Pancreas (tissue), 10 donors: ENCODE measurements at regions not wholly inside any gene's neighbourhood (a gene's known extent, or its start where the extent isn't known, plus 50 kb on each side); places are given as distances from the start of the nearest gene placed in this dataset.
A peak's percentile ranks its signal among the peaks of the same experiment; 100 is the strongest.

Experiments
- ATAC-seq, 4 donors: fragments of 200-7000 bp; cut with Tn5 transposase; one replicate each; pipeline versions ENCODE4 v1.8.0 to v1.9.1; 2020; ENCODE audit warnings: mild to moderate bottlenecking in 4 of 4, moderate library complexity in 4 of 4
- DNase-seq, 6 donors: peaks; one replicate each; pipeline ENCODE4 v3.0.0-alpha.2; 2020
- FAIRE-seq: peaks from 2 replicates; lab custom pipeline; 2012; peaks lifted over from hg19 to GRCh38; lab: Jason Lieb, UNC
- H3K27ac ChIP-seq, 4 donors: fragments of 200-600 bp; sonication (generic); 1 replicate in 3 of 4; 2 replicates in 1 of 4; pipeline versions ENCODE4 v1.5.0 to v1.8.0; 2020
- H3K27me3 ChIP-seq, 4 donors: fragments of 200-600 bp; one replicate each; pipeline ENCODE4 v1.8.0; 2021
- H3K36me3 ChIP-seq, 3 donors: fragments of 200-600 bp; sonication (generic) in 1 of 3; one replicate each; pipeline versions ENCODE4 v1.5.0 to v1.8.0; 2020 to 2021
- H3K4me1 ChIP-seq, 3 donors: fragments of 200-600 bp; one replicate each; pipeline ENCODE4 v1.8.0; 2021
- H3K4me3 ChIP-seq, 4 donors: fragments of 200-600 bp; sonication (generic) in 2 of 4; one replicate each; pipeline versions ENCODE4 v1.5.0 to v1.8.0; 2020 to 2021
- H3K9me3 ChIP-seq, 4 donors: fragments of 200-600 bp; one replicate each; pipeline ENCODE4 v1.8.0; 2021
- WGBS, 2 donors: extraction: QIAGEN DNeasy Blood & Tissue Kit; methylation state at CpG; one replicate each; pipeline ENCODE4 v1.1.7; 2013; 5-methylcytosine and 5-hydroxymethylcytosine counted together
- intact Hi-C, 3 donors: fragments of 100-400 bp; cut with DNase I; formaldehyde crosslinking; loops; one replicate each; pipeline versions ENCODE4 v1.11.1 to v1.14.2; 2022
- TF ChIP-seq, protein P1 (sequence below), 4 donors: fragments of 200-600 bp; sonication (generic) in 3 of 4; IDR thresholded peaks; one replicate each; pipeline versions ENCODE4 v1.5.0 to v1.8.0; 2021; ENCODE audit warnings: antibody characterized with exemption in 4 of 4
- donor health status: healthy with polysubstance abuse.
- donor health status: DM: no; HTN: no; CAD: no; lungs with moderate emphysema.
- donor health status: DM: no; HTN: no; CAD: no.
- donor health status: control.
- donor health status: control.
- donor health status: Bipolar disorder and iron deficiency.
- donor health status: DM: yes; HTN: yes; CAD: no.
- donor health status: DM: no; HTN: no; CAD: no.
- donor health status: DM: no; HTN: no; CAD: no.
- donor health status: DM: yes; HTN: yes; CAD: no.

- TF ChIP-seq, protein P1, sequence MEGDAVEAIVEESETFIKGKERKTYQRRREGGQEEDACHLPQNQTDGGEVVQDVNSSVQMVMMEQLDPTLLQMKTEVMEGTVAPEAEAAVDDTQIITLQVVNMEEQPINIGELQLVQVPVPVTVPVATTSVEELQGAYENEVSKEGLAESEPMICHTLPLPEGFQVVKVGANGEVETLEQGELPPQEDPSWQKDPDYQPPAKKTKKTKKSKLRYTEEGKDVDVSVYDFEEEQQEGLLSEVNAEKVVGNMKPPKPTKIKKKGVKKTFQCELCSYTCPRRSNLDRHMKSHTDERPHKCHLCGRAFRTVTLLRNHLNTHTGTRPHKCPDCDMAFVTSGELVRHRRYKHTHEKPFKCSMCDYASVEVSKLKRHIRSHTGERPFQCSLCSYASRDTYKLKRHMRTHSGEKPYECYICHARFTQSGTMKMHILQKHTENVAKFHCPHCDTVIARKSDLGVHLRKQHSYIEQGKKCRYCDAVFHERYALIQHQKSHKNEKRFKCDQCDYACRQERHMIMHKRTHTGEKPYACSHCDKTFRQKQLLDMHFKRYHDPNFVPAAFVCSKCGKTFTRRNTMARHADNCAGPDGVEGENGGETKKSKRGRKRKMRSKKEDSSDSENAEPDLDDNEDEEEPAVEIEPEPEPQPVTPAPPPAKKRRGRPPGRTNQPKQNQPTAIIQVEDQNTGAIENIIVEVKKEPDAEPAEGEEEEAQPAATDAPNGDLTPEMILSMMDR (IDR thresholded peaks at IDR 0.05): no peak
- intact Hi-C loops: no loop called here
- no peak overlapping the region for H3K4me3 ChIP-seq
- no peaks in the 10 kb centered on the region for H3K36me3 ChIP-seq
- DNase-seq (peak in 5 of 6 donors; percentile 3 to 28 (median 16)), ATAC-seq (peak in 2 of 4 donors; percentile 31 to 40), FAIRE-seq (no peak)
- H3K27ac ChIP-seq: no peak overlapping the region
- WGBS, 2 donors: 63 to 75% methylated on average over 6 of the region's 6 CpGs
- no peaks in the 10 kb centered on the region for H3K9me3 ChIP-seq
- no peaks in the 10 kb centered on the region for H3K4me1 ChIP-seq
- H3K27me3 ChIP-seq: no peaks in the 10 kb centered on the region
Measured at GRCh38 chr13:93098972-93099371, 127.6 kb upstream of the GPC6 start.

- FAIRE-seq (no peak), DNase-seq (no peak), ATAC-seq (no peak)
- no peaks in the 10 kb centered on the region for H3K4me1 ChIP-seq
- no peaks in the 10 kb centered on the region for H3K27me3 ChIP-seq
- no peak overlapping the region for H3K27ac ChIP-seq
- intact Hi-C loops: no loop called here
- no peaks in the 10 kb centered on the region for H3K9me3 ChIP-seq
- WGBS, 2 donors: 70 to 83% methylated on average over 2 of the region's 2 CpGs
- no peaks in the 10 kb centered on the region for H3K36me3 ChIP-seq
- H3K4me3 ChIP-seq: no peak overlapping the region
- TF ChIP-seq, protein P1 (IDR thresholded peaks at IDR 0.05): no peak
Measured at GRCh38 chr13:93101226-93101734, 125.3 kb upstream of the GPC6 start.

GRCh38 chr13:93104270-93104669 lies 122.3 kb upstream of the GPC6 start:
- H3K36me3 ChIP-seq: no peaks in the 10 kb centered on the region
- 62 to 69% methylated on average over 6 of the region's 6 CpGs for WGBS, 2 donors
- no peak for DNase-seq
- TF ChIP-seq, protein P1 (IDR thresholded peaks at IDR 0.05): no peak
- no peak for ATAC-seq
- H3K4me3 ChIP-seq: no peak overlapping the region
- FAIRE-seq: no peak
- H3K9me3 ChIP-seq: no peaks in the 10 kb centered on the region
- no peaks in the 10 kb centered on the region for H3K27me3 ChIP-seq
- no peak overlapping the region for H3K27ac ChIP-seq
- intact Hi-C loops: no loop called here
- no peaks in the 10 kb centered on the region for H3K4me1 ChIP-seq

- intact Hi-C loops: no loop called here
- DNase-seq: no peak
- Histone ChIP-seq H3K4me3 (no peak overlapping the region), H3K36me3 (no peaks in the 10 kb centered on the region), H3K4me1 (no peaks in the 10 kb centered on the region), H3K27ac (no peak overlapping the region), H3K27me3 (no peaks in the 10 kb centered on the region), H3K9me3 (no peaks in the 10 kb centered on the region)
- WGBS, 2 donors: 38 to 50% methylated on average over 4 of the region's 4 CpGs
- no peak for ATAC-seq
- TF ChIP-seq, protein P1 (IDR thresholded peaks at IDR 0.05): no peak
- FAIRE-seq: no peak
Measured at GRCh38 chr13:93108111-93108601, 118.5 kb upstream of the GPC6 start.

GRCh38 chr13:93116809-93117208 lies 109.8 kb upstream of the GPC6 start:
- intact Hi-C loops: no loop called here
- DNase-seq (no peak), FAIRE-seq (no peak), ATAC-seq (no peak)
- no peak overlapping the region for H3K4me3 ChIP-seq
- no peaks in the 10 kb centered on the region for H3K36me3 ChIP-seq
- H3K4me1 ChIP-seq: no peaks in the 10 kb centered on the region
- 33 to 43% methylated on average over 1 of the region's 1 CpG for WGBS, 2 donors
- no peaks in the 10 kb centered on the region for H3K27me3 ChIP-seq
- TF ChIP-seq, protein P1 (IDR thresholded peaks at IDR 0.05): no peak
- no peaks in the 10 kb centered on the region for H3K9me3 ChIP-seq
- no peak overlapping the region for H3K27ac ChIP-seq
